Heart left ventricle (tissue), 13 donors: ENCODE measurements at regions not wholly inside any gene's neighbourhood (a gene's known extent, or its start where the extent isn't known, plus 50 kb on each side); places are given as distances from the start of the nearest gene placed in this dataset.

Experiments
- CTCF ChIP-seq, 12 donors: fragments of 200-600 bp; sonication (generic) in 4 of 12; IDR thresholded peaks; one replicate each; pipeline versions ENCODE4 v1.5.0 to v1.8.0; 2018 to 2022; ENCODE audit warnings: antibody characterized with exemption in 12 of 12, mild to moderate bottlenecking in 5 of 12
- POLR2A ChIP-seq, 2 donors: fragments of 450-650 bp; IDR thresholded peaks; one replicate each; pipeline ENCODE4 v1.6.1; 2017; ENCODE audit warnings: antibody characterized with exemption in 2 of 2, mild to moderate bottlenecking in 2 of 2, moderate library complexity in 2 of 2
- donor health status: ischemic (EF 13 %, LVEDD 7.1; RV severe dilation, severe dysfunction).
- donor health status: DM: no; HTN: yes; CAD: no.
- donor health status: DM: no; HTN: no; CAD: no.
- donor health status: ischemic (EF 25% LVEDD 6.9; RV normal size, moderate dysfunction).
- donor health status: ischemic (EF 25% LVEDD 5.7; RV mildly dilated, moderate dysfunction).
- donor health status: ischemic (EF 35%, LVEDD 5.7; RV mildly dilated, moderate dysfunction).
- donor health status: nonischemic (EF 11% LVEDD 7.7; RV severe dilation, severe dysfunction).
- donor health status: DM: yes; HTN: yes; CAD: no.
- donor health status: PGD.
- donor health status: ischemic (EF 29% LVEDD 5.4; RV normal size, mild dysfunction).
- donor health status: nonischemic (EF 23%, LVEDD 6.1; RV moderate dilation, normal function).

DNA sequence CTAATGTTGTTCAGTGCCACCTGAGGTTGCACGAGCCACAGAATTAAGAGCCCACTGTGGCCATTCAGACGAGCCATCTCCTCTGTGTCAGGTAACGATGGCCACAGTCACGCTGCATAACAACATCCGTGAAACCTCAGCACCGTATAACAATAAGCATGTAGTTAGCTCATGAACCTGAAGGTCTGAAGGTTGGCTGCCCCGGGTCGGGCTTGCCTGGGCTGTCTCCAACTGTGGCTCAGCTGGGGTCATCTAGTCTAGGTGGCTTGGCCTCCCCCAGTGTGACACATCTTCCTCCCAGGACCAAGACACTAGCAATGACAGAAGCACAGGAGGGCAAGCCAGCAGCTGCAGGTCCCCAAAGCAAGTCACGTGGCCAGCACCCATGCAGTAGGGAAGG is 258.0 kb downstream of the GLI2 start:
- TF ChIP-seq CTCF (IDR thresholded peaks at IDR 0.05) (no peak), POLR2A (IDR thresholded peaks at IDR 0.05) (no peak)
